GM23338 (cell line): ENCODE measurements at regions not wholly inside any gene's neighbourhood (a gene's known extent, or its start where the extent isn't known, plus 50 kb on each side); places are given as distances from the start of the nearest gene placed in this dataset.

Experiments
- ATAC-seq: fragments of 200-7000 bp; cut with Tn5 transposase; 3 replicates; pipeline ENCODE4 v1.9.1; 2020
- DNase-seq: peaks from one replicate; pipeline ENCODE4 v3.0.0-alpha.2; 2015; ENCODE audit warnings: low spot score
- H2AFZ ChIP-seq: fragments of 200-600 bp; sonication (generic); 2 replicates; pipeline ENCODE4 v1.8.0; 2016; ENCODE audit warnings: antibody characterized with exemption, mild to moderate bottlenecking, moderate library complexity
- H3F3A ChIP-seq: fragments of 200-600 bp; sonication (generic); replicated peaks from 2 replicates; pipeline ENCODE4 v1.8.0; 2017; ENCODE audit warnings: antibody characterized with exemption, mixed run types, low read depth
- H3K27ac ChIP-seq: fragments of 200-600 bp; sonication (generic); 2 replicates; pipeline ENCODE4 v1.6.1; 2016; ENCODE audit warnings: low read depth
- H3K27me3 ChIP-seq: fragments of 200-600 bp; sonication (generic); 2 replicates; pipeline ENCODE4 v1.8.0; 2016; ENCODE audit warnings: mild to moderate bottlenecking, mixed run types, moderate library complexity; ENCODE audit not compliant: insufficient read depth
- H3K36me3 ChIP-seq: fragments of 200-600 bp; sonication (generic); 2 replicates; pipeline ENCODE4 v1.8.0; 2016; ENCODE audit warnings: mild to moderate bottlenecking; ENCODE audit not compliant: insufficient read depth
- H3K4me1 ChIP-seq: fragments of 200-600 bp; sonication (generic); 2 replicates; pipeline ENCODE4 v1.8.0; 2016; ENCODE audit warnings: mild to moderate bottlenecking, moderate library complexity; ENCODE audit not compliant: insufficient read depth
- H3K4me2 ChIP-seq: fragments of 200-600 bp; sonication (generic); 2 replicates; pipeline ENCODE4 v1.7.1; 2017; ENCODE audit warnings: mixed run types
- H3K4me3 ChIP-seq: fragments of 200-600 bp; sonication (generic); 2 replicates; pipeline ENCODE4 v1.6.1; 2016; ENCODE audit warnings: mixed run types
- H3K79me2 ChIP-seq: fragments of 200-600 bp; sonication (generic); replicated peaks from 2 replicates; pipeline ENCODE4 v1.8.0; 2017; ENCODE audit warnings: mild to moderate bottlenecking; ENCODE audit not compliant: insufficient read depth
- H3K9me2 ChIP-seq: fragments of 200-600 bp; sonication (generic); 2 replicates; pipeline ENCODE4 v1.8.0; 2017; ENCODE audit not compliant: insufficient read depth
- H4K20me1 ChIP-seq: fragments of 200-600 bp; sonication (generic); replicated peaks from 2 replicates; pipeline ENCODE4 v1.8.0; 2017; ENCODE audit warnings: mild to moderate bottlenecking; ENCODE audit not compliant: insufficient read depth
- H3K27ac Mint-ChIP-seq: 2 replicates; pipeline ENCODE4 v1.8.0; 2020; ENCODE audit warnings: inconsistent platforms, mild to moderate bottlenecking, moderate library complexity, mixed read lengths
- H3K27me3 Mint-ChIP-seq: 3 replicates; pipeline ENCODE4 v1.8.0; 2022; ENCODE audit warnings: low read depth, mild to moderate bottlenecking, moderate library complexity, mixed read lengths, inconsistent platforms; ENCODE audit not compliant: insufficient read depth, poor library complexity
- H3K36me3 Mint-ChIP-seq: 3 replicates; pipeline ENCODE4 v1.8.0; 2021; ENCODE audit warnings: low read depth, mild to moderate bottlenecking, inconsistent platforms, moderate library complexity, mixed read lengths
- H3K4me1 Mint-ChIP-seq: 3 replicates; pipeline ENCODE4 v1.8.0; 2020; ENCODE audit warnings: mild to moderate bottlenecking, inconsistent platforms, mixed read lengths
- H3K4me3 Mint-ChIP-seq: 3 replicates; pipeline ENCODE4 v1.8.0; 2021; ENCODE audit warnings: moderate library complexity, mild to moderate bottlenecking, inconsistent platforms, mixed read lengths
- H3K9me3 Mint-ChIP-seq: 3 replicates; pipeline ENCODE4 v1.8.0; 2020; ENCODE audit warnings: moderate library complexity, mild to moderate bottlenecking, inconsistent platforms, mixed read lengths
- CREB1 ChIP-seq: fragments of 250-450 bp; sonication (Bioruptor Pico); IDR thresholded peaks from 2 replicates; pipeline ENCODE4 v1.5.0; 2020; ENCODE audit warnings: low read depth, mild to moderate bottlenecking, moderate library complexity
- EZH2phosphoT487 ChIP-seq: fragments of 200-600 bp; sonication (generic); IDR thresholded peaks from one replicate; pipeline ENCODE4 v1.8.1; 2018; ENCODE audit warnings: antibody characterized with exemption; ENCODE audit not compliant: unreplicated experiment
- POLR2AphosphoS5 ChIP-seq: IDR thresholded peaks from 2 replicates; pipeline ENCODE4 v1.6.1; 2016; ENCODE audit warnings: antibody characterized with exemption, low read depth
- REST ChIP-seq: IDR thresholded peaks from one replicate; pipeline ENCODE4 v1.6.1; 2018; ENCODE audit warnings: antibody characterized with exemption; ENCODE audit not compliant: unreplicated experiment
- ZNF331 ChIP-seq: fragments of 250-450 bp; sonication (Bioruptor Pico); IDR thresholded peaks from 2 replicates; pipeline ENCODE4 v1.5.0; 2020; ENCODE audit warnings: low read depth, mild to moderate bottlenecking, moderate library complexity
- ZNF462 ChIP-seq: fragments of 250-450 bp; sonication (Bioruptor Pico); IDR thresholded peaks from 2 replicates; pipeline ENCODE4 v1.5.0; 2020; ENCODE audit warnings: mild to moderate bottlenecking, moderate library complexity

- Histone ChIP-seq H4K20me1 (no peaks in the 10 kb centered on the region), H3K4me2 (no peak overlapping the region), H3F3A (no peaks in the 10 kb centered on the region), H3K79me2 (no peaks in the 10 kb centered on the region), H3K9me2 (no peaks in the 10 kb centered on the region), H2AFZ (no peak overlapping the region), H3K4me1 (no peaks in the 10 kb centered on the region), H3K27me3 (no peaks in the 10 kb centered on the region), H3K27ac (no peak overlapping the region), H3K4me3 (no peak overlapping the region), H3K36me3 (no peaks in the 10 kb centered on the region)
- Mint-ChIP-seq H3K36me3 (no peaks in the 10 kb centered on the region), H3K4me1 (no peaks in the 10 kb centered on the region), H3K9me3 (no peaks in the 10 kb centered on the region; the same call in 2 of the 3 replicates), H3K27ac (no peak overlapping the region), H3K27me3 (peaks cover 4% of the 10 kb centered on the region), H3K4me3 (no peak overlapping the region)
- TF ChIP-seq ZNF331 (CRISPR knock-in tag) (no peak), ZNF462 (CRISPR knock-in tag) (no peak), CREB1 (CRISPR knock-in tag) (no peak), EZH2phosphoT487 (no peak), REST (no peak), POLR2AphosphoS5 (no peak)
- no peak for ATAC-seq
- DNase-seq = no peak
Observed at GRCh38 chr2:21401022-21401698, 277.4 kb downstream of the TDRD15 start.
